Mesendoderm (in vitro differentiated cells): ENCODE measurements at regions not wholly inside any gene's neighbourhood (a gene's known extent, or its start where the extent isn't known, plus 50 kb on each side); places are given as distances from the start of the nearest gene placed in this dataset.

ENCODE experiments used
- DNase-seq: peaks from one replicate; pipeline ENCODE4 v3.0.0; 2013
- H2AK5ac ChIP-seq: 2 replicates; pipeline ENCODE4 v1.6.1; 2013; ENCODE audit warnings: low read length, inconsistent platforms
- H2BK120ac ChIP-seq: 2 replicates; pipeline ENCODE4 v1.6.1; 2013; ENCODE audit warnings: low read depth, mild to moderate bottlenecking, low read length, moderate library complexity, mixed read lengths
- H2BK15ac ChIP-seq: replicated peaks from 2 replicates; pipeline ENCODE4 v1.6.1; 2013; ENCODE audit warnings: low read depth, mild to moderate bottlenecking, moderate library complexity
- H2BK5ac ChIP-seq: 2 replicates; pipeline ENCODE4 v1.6.1; 2013; ENCODE audit warnings: low read length, inconsistent platforms
- H3K18ac ChIP-seq: 2 replicates; pipeline ENCODE4 v1.6.1; 2013; ENCODE audit warnings: mild to moderate bottlenecking, low read length, mixed read lengths
- H3K23ac ChIP-seq: one replicate; pipeline ENCODE4 v1.6.1; 2013; ENCODE audit warnings: low read length
- H3K27ac ChIP-seq: 2 replicates; pipeline ENCODE4 v1.5.1; 2013; ENCODE audit warnings: low read depth, mild to moderate bottlenecking, inconsistent platforms, low read length, moderate library complexity
- H3K27me3 ChIP-seq: 2 replicates; pipeline ENCODE4 v1.6.1; 2013; ENCODE audit warnings: low read length, control low read depth, mild to moderate bottlenecking, inconsistent platforms; ENCODE audit not compliant: insufficient read depth, poor library complexity
- H3K36me3 ChIP-seq: 2 replicates; pipeline ENCODE4 v1.6.1; 2013; ENCODE audit warnings: low read length, inconsistent platforms; ENCODE audit not compliant: control insufficient read depth, insufficient read depth
- H3K4ac ChIP-seq: one replicate; pipeline ENCODE4 v1.6.1; 2013; ENCODE audit warnings: low read depth, mild to moderate bottlenecking, low read length, moderate library complexity
- H3K4me1 ChIP-seq: 2 replicates; pipeline ENCODE4 v1.6.1; 2013; ENCODE audit warnings: low read depth, low read length, inconsistent platforms; ENCODE audit not compliant: control insufficient read depth
- H3K4me2 ChIP-seq: 2 replicates; pipeline ENCODE4 v1.6.1; 2013; ENCODE audit warnings: low read length
- H3K4me3 ChIP-seq: 2 replicates; pipeline ENCODE4 v1.5.1; 2013; ENCODE audit warnings: mild to moderate bottlenecking, low read length
- H3K56ac ChIP-seq: one replicate; pipeline ENCODE4 v1.6.1; 2013; ENCODE audit warnings: low read length
- H3K79me1 ChIP-seq: 2 replicates; pipeline ENCODE4 v1.6.1; 2013; ENCODE audit warnings: low read length, inconsistent platforms
- H3K79me2 ChIP-seq: 2 replicates; pipeline ENCODE4 v1.6.1; 2013; ENCODE audit warnings: mild to moderate bottlenecking, low read length; ENCODE audit not compliant: control insufficient read depth, insufficient read depth
- H3K9ac ChIP-seq: 2 replicates; pipeline ENCODE4 v1.6.1; 2013; ENCODE audit warnings: low read length, inconsistent platforms
- H4K5ac ChIP-seq: one replicate; pipeline ENCODE4 v1.6.1; 2013; ENCODE audit warnings: low read length
- H4K8ac ChIP-seq: one replicate; pipeline ENCODE4 v1.6.1; 2013; ENCODE audit warnings: low read depth, mild to moderate bottlenecking, control low read depth, low read length, moderate library complexity
- WGBS: extraction: QIAGEN DNeasy Blood & Tissue Kit; methylation state at CpG from one replicate; pipeline ENCODE4 v1.1.7; 2013; ENCODE audit warnings: low lambda C conversion rate, missing lambda C conversion rate; ENCODE audit not compliant: insufficient coverage; ENCODE audit errors: extremely low coverage; 5-methylcytosine and 5-hydroxymethylcytosine counted together

DNA sequence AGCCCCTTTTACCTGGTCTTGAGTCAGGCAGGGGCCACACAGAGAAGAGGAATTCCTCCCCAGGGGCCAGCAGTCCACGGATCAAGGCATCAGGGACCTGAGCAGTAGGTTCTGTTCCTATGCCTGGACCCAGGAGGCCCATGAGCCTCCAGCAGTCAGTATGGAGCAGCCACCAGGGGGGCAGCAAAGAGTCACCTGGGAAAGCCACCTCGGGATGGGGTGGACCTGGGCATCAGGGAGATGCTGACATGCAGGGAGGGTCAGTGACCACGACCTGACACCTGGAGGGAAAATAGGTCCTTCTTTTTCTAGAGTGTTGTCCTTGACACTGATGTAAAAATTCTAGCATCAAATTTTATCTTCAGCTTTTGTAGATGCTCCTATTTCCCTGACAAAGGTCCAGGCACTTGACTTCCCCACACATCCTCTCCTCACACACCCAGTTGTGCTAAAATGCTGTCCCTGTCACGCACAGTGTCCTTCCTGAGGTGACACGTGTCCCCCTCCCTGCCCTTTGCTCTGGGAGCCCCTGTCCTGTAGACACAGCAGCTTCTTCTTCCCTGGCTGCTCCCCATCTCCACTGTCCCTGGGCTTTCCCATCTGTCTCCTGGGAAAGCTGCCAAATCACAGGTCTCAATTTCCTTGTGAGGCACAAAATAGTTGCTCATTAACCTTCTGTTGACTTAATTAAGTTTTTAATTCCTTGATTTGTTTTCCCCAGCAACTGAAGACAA, 70.0 kb upstream of the IGLL5 start:
- no peak overlapping the region for H3K4me2 ChIP-seq
- whole genome bisulfite sequencing: no CpG with 5 or more reads among the region's 5 CpGs
- DNase-seq: no peak

DNA sequence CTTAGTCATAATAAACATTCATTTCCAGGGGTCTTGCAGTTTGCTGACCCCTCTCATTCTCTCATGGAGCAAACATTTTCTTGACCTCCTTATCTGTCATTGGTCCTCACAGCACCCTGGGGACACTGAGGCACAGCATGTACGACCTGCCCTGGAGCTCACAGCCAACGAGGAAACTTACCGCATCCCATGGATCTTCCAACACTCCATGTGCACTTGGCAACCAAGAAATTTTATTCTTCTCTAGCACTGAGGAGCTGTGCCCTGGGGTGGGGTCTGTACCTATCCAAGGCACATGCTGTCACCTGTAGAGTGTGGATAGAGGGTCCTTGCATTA, 69.4 kb upstream of the IGLL5 start:
- H3K9ac ChIP-seq: no peak overlapping the region
- H4K5ac ChIP-seq: no peak overlapping the region
- H3K4me1 ChIP-seq: no peaks in the 10 kb centered on the region
- H2AK5ac ChIP-seq: no peak overlapping the region
- no peak overlapping the region for H3K4me2 ChIP-seq
- no peak overlapping the region for H3K23ac ChIP-seq
- no peak overlapping the region for H2BK5ac ChIP-seq
- H3K18ac ChIP-seq: no peak overlapping the region
- H2BK120ac ChIP-seq: no peak overlapping the region
- H3K4ac ChIP-seq: no peak overlapping the region
- no peak overlapping the region for H4K8ac ChIP-seq
- no peak overlapping the region for H3K56ac ChIP-seq
- H3K4me3 ChIP-seq: no peak overlapping the region
- no peaks in the 10 kb centered on the region for H3K27me3 ChIP-seq
- H3K36me3 ChIP-seq: no peaks in the 10 kb centered on the region
- WGBS: no CpG with 5 or more reads among the region's 3 CpGs
- no peaks in the 10 kb centered on the region for H3K79me1 ChIP-seq
- DNase-seq: no peak
- H3K27ac ChIP-seq: no peak overlapping the region
- H2BK15ac ChIP-seq: no peak overlapping the region
- no peaks in the 10 kb centered on the region for H3K79me2 ChIP-seq

More for the DNA sequence above, 70.0 kb upstream of the IGLL5 start:
- Histone ChIP-seq H2BK5ac (no peak overlapping the region), H3K79me2 (no peaks in the 10 kb centered on the region), H2BK120ac (no peak overlapping the region), H3K4me3 (no peak overlapping the region), H3K79me1 (no peaks in the 10 kb centered on the region), H3K56ac (no peak overlapping the region), H2BK15ac (no peak overlapping the region), H3K27ac (no peak overlapping the region), H2AK5ac (no peak overlapping the region), H3K27me3 (no peaks in the 10 kb centered on the region), H3K4ac (no peak overlapping the region), H3K9ac (no peak overlapping the region), H4K5ac (no peak overlapping the region), H3K23ac (no peak overlapping the region), H4K8ac (no peak overlapping the region), H3K4me1 (no peaks in the 10 kb centered on the region), H3K36me3 (no peaks in the 10 kb centered on the region), H3K18ac (no peak overlapping the region)

DNA sequence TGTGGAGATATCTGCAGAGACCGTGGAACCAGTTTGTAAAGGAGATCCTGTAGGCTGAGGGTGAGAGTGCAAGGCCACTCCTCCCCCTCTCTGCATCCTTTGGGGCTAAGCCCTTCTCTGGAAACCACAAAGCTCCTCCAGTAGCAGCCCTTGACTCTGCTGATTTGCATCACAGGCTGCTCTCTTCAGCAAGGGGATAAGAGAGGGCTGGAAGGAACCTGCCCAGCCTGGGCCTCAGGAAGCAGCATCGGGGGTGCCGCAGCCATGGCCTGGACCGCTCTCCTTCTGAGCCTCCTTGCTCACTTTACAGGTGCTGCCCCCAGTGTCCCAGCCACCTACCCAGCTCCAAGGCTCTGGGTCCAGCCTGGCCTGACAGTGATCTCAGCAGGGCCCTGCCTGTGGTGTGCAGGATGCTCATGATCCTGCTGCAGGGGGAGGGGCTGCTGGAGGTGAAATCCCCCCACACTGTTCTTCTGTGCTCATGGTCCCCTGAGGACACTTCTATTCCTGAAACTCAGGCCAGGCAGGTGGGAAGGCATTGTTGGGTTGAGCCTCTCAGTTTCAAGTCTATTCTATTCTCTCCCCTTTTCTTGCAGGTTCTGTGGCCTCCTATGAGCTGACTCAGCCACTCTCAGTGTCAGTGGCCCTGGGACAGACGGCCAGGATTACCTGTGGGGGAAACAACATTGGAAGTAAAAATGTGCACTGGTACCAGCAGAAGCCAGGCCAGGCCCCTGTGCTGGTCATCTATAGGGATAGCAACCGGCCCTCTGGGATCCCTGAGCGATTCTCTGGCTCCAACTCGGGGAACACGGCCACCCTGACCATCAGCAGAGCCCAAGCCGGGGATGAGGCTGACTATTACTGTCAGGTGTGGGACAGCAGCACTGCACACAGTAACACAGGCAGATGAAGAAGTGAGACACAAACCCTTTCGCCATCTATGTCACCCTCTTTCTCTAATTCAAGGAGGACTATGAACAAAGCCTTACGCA, 68.5 kb upstream of the IGLL5 start:
- Histone ChIP-seq H3K36me3 (no peaks in the 10 kb centered on the region), H3K18ac (no peak overlapping the region), H3K4me2 (no peak overlapping the region), H3K79me1 (no peaks in the 10 kb centered on the region), H2BK15ac (no peak overlapping the region), H3K27ac (no peak overlapping the region), H4K8ac (no peak overlapping the region), H3K4me3 (no peak overlapping the region), H3K4me1 (no peaks in the 10 kb centered on the region), H4K5ac (no peak overlapping the region), H3K27me3 (no peaks in the 10 kb centered on the region), H3K23ac (no peak overlapping the region), H2AK5ac (no peak overlapping the region), H3K79me2 (no peaks in the 10 kb centered on the region), H3K9ac (no peak overlapping the region), H2BK120ac (no peak overlapping the region), H3K4ac (no peak overlapping the region), H3K56ac (no peak overlapping the region), H2BK5ac (no peak overlapping the region)
- no peak for DNase-seq
- no CpG with 5 or more reads among the region's 12 CpGs for WGBS

DNA sequence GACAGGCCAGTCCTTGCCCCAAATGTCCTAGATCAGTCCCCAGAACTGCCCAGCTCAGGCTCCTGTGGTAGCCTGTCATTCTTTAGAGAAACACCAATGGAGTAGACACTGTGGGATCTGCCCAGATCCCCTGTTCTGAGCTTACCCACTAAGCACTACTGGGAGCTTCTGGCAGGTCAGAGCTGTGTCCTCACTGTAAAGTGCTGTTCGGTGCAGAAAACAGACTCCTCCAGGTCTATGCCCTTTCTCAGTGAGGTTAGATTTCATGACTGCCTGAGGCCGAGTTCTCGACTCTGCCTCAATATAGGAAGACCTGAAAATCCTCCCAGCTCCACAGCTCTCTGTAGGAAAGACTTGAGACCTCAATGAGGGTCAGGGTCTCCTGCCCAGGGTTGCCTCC, 67.5 kb upstream of the IGLL5 start:
- Histone ChIP-seq H3K23ac (no peak overlapping the region), H3K18ac (no peak overlapping the region), H3K79me1 (no peaks in the 10 kb centered on the region), H3K27me3 (no peaks in the 10 kb centered on the region), H4K8ac (no peak overlapping the region), H3K4me2 (no peak overlapping the region), H2BK15ac (no peak overlapping the region), H3K56ac (no peak overlapping the region), H3K4me3 (no peak overlapping the region), H3K9ac (no peak overlapping the region), H2BK5ac (no peak overlapping the region), H3K27ac (no peak overlapping the region), H3K4me1 (no peaks in the 10 kb centered on the region), H4K5ac (no peak overlapping the region), H2AK5ac (no peak overlapping the region), H3K4ac (no peak overlapping the region), H2BK120ac (no peak overlapping the region), H3K79me2 (no peaks in the 10 kb centered on the region), H3K36me3 (no peaks in the 10 kb centered on the region)
- no peak for DNase-seq
- no CpG with 5 or more reads among the region's 3 CpGs for WGBS

DNA sequence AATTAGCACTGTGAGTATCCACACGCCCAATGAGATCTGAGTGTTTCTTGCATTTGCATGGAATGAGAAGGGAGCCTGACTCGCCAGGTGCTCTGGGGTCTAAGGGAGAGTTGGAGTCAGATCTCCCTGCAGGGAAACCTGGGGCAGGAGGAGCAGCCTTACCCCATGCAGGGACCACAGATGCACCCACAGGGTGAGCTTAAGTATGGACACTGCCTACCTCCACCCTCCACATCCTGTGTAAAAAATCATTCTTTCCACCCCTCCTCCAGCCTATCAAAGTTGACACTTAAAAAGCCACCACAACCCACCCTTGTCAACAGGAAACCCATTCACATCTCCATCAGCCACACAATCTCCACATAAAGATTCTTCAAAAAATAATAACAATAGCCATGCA, 67.0 kb upstream of the IGLL5 start:
- Histone ChIP-seq H3K4me2 (no peak overlapping the region), H3K79me2 (no peaks in the 10 kb centered on the region), H3K27me3 (no peaks in the 10 kb centered on the region), H4K8ac (no peak overlapping the region), H3K79me1 (no peaks in the 10 kb centered on the region), H3K27ac (no peak overlapping the region), H2BK15ac (no peak overlapping the region), H3K4ac (no peak overlapping the region), H2BK120ac (no peak overlapping the region), H3K23ac (no peak overlapping the region), H2BK5ac (no peak overlapping the region), H3K4me1 (no peaks in the 10 kb centered on the region), H2AK5ac (no peak overlapping the region), H3K36me3 (no peaks in the 10 kb centered on the region), H4K5ac (no peak overlapping the region), H3K9ac (no peak overlapping the region), H3K18ac (no peak overlapping the region), H3K4me3 (no peak overlapping the region), H3K56ac (no peak overlapping the region)
- no CpG with 5 or more reads among the region's 2 CpGs for WGBS
- DNase-seq: no peak
